ENCODE measurements at regions not wholly inside any gene's neighbourhood (a gene's known extent, or its start where the extent isn't known, plus 50 kb on each side); places are given as distances from the start of the nearest gene placed in this dataset.

- no peaks in the 10 kb centered on the region for H3K36me3 ChIP-seq (ENCODE audit: control insufficient read depth, insufficient read depth, low read length)
- no peak overlapping the region for H3K27ac ChIP-seq (ENCODE audit: insufficient read depth, low read length, poor library complexity, severe bottlenecking)
- no peaks in the 10 kb centered on the region for H3K27me3 ChIP-seq (replicated peaks; ENCODE audit: control insufficient read depth, insufficient read depth, low read length, poor library complexity, severe bottlenecking)
- H3K4me3 ChIP-seq (ENCODE audit: insufficient read depth, low read depth, low read length, poor library complexity, severe bottlenecking), result no peak overlapping the region
- no peaks in the 10 kb centered on the region for H3K9me3 ChIP-seq (ENCODE audit: control insufficient read depth, low read length)
- DNase-seq, result no peak
- no peaks in the 10 kb centered on the region for H3K4me1 ChIP-seq (ENCODE audit: control insufficient read depth, insufficient read depth, low read length, poor library complexity, severe bottlenecking)
Observed at GRCh38 chr15:35777061-35777460, 231.1 kb upstream of the DPH6 start.

- no peak for DNase-seq
- Histone ChIP-seq H3K4me1 (ENCODE audit: control insufficient read depth, insufficient read depth, low read length, poor library complexity, severe bottlenecking) (no peaks in the 10 kb centered on the region), H3K27ac (ENCODE audit: insufficient read depth, low read length, poor library complexity, severe bottlenecking) (no peak overlapping the region), H3K4me3 (ENCODE audit: insufficient read depth, low read depth, low read length, poor library complexity, severe bottlenecking) (no peak overlapping the region), H3K9me3 (ENCODE audit: control insufficient read depth, low read length) (no peaks in the 10 kb centered on the region), H3K27me3 (replicated peaks; ENCODE audit: control insufficient read depth, insufficient read depth, low read length, poor library complexity, severe bottlenecking) (no peaks in the 10 kb centered on the region), H3K36me3 (ENCODE audit: control insufficient read depth, insufficient read depth, low read length) (no peaks in the 10 kb centered on the region)
Observed at GRCh38 chr15:35783203-35783602, 237.2 kb upstream of the DPH6 start.

GRCh38 chr15:35784745-35785144, 238.8 kb upstream of the DPH6 start:
- H3K27ac ChIP-seq (ENCODE audit: insufficient read depth, low read length, poor library complexity, severe bottlenecking), result no peak overlapping the region
- H3K4me1 ChIP-seq (ENCODE audit: control insufficient read depth, insufficient read depth, low read length, poor library complexity, severe bottlenecking), result no peaks in the 10 kb centered on the region

GRCh38 chr15:35810007-35810406, 264.0 kb upstream of the DPH6 start:
- Histone ChIP-seq H3K27ac (ENCODE audit: insufficient read depth, low read length, poor library complexity, severe bottlenecking) (no peak overlapping the region), H3K4me1 (ENCODE audit: control insufficient read depth, insufficient read depth, low read length, poor library complexity, severe bottlenecking) (no peaks in the 10 kb centered on the region), H3K36me3 (ENCODE audit: control insufficient read depth, insufficient read depth, low read length) (no peaks in the 10 kb centered on the region), H3K27me3 (replicated peaks; ENCODE audit: control insufficient read depth, insufficient read depth, low read length, poor library complexity, severe bottlenecking) (no peaks in the 10 kb centered on the region), H3K4me3 (ENCODE audit: insufficient read depth, low read depth, low read length, poor library complexity, severe bottlenecking) (no peak overlapping the region), H3K9me3 (ENCODE audit: control insufficient read depth, low read length) (no peaks in the 10 kb centered on the region)
- DNase-seq, result no peak

More at GRCh38 chr15:35784745-35785144, 238.8 kb upstream of the DPH6 start:
- Histone ChIP-seq H3K4me3 (ENCODE audit: insufficient read depth, low read depth, low read length, poor library complexity, severe bottlenecking) (no peak overlapping the region), H3K27me3 (replicated peaks; ENCODE audit: control insufficient read depth, insufficient read depth, low read length, poor library complexity, severe bottlenecking) (no peaks in the 10 kb centered on the region), H3K36me3 (ENCODE audit: control insufficient read depth, insufficient read depth, low read length) (no peaks in the 10 kb centered on the region), H3K9me3 (ENCODE audit: control insufficient read depth, low read length) (no peaks in the 10 kb centered on the region)
- no peak for DNase-seq

- H3K27me3 ChIP-seq (replicated peaks; ENCODE audit: control insufficient read depth, insufficient read depth, low read length, poor library complexity, severe bottlenecking), result no peaks in the 10 kb centered on the region
- no peak overlapping the region for H3K4me3 ChIP-seq (ENCODE audit: insufficient read depth, low read depth, low read length, poor library complexity, severe bottlenecking)
- no peaks in the 10 kb centered on the region for H3K9me3 ChIP-seq (ENCODE audit: control insufficient read depth, low read length)
- no peaks in the 10 kb centered on the region for H3K4me1 ChIP-seq (ENCODE audit: control insufficient read depth, insufficient read depth, low read length, poor library complexity, severe bottlenecking)
- no peak for DNase-seq
- H3K36me3 ChIP-seq (ENCODE audit: control insufficient read depth, insufficient read depth, low read length), result no peaks in the 10 kb centered on the region
- H3K27ac ChIP-seq (ENCODE audit: insufficient read depth, low read length, poor library complexity, severe bottlenecking), result no peak overlapping the region
Observed at GRCh38 chr15:35813573-35813972, 267.6 kb upstream of the DPH6 start.

- no peaks in the 10 kb centered on the region for H3K36me3 ChIP-seq (ENCODE audit: control insufficient read depth, insufficient read depth, low read length)
- no peaks in the 10 kb centered on the region for H3K27me3 ChIP-seq (replicated peaks; ENCODE audit: control insufficient read depth, insufficient read depth, low read length, poor library complexity, severe bottlenecking)
- no peaks in the 10 kb centered on the region for H3K4me1 ChIP-seq (ENCODE audit: control insufficient read depth, insufficient read depth, low read length, poor library complexity, severe bottlenecking)
- DNase-seq, result no peak
- no peaks in the 10 kb centered on the region for H3K9me3 ChIP-seq (ENCODE audit: control insufficient read depth, low read length)
- H3K4me3 ChIP-seq (ENCODE audit: insufficient read depth, low read depth, low read length, poor library complexity, severe bottlenecking), result no peak overlapping the region
- H3K27ac ChIP-seq (ENCODE audit: insufficient read depth, low read length, poor library complexity, severe bottlenecking), result no peak overlapping the region
Observed at GRCh38 chr15:35818846-35819245, 272.9 kb upstream of the DPH6 start.

- DNase-seq, result no peak
- no peaks in the 10 kb centered on the region for H3K9me3 ChIP-seq (ENCODE audit: control insufficient read depth, low read length)
- no peaks in the 10 kb centered on the region for H3K4me1 ChIP-seq (ENCODE audit: control insufficient read depth, insufficient read depth, low read length, poor library complexity, severe bottlenecking)
- H3K36me3 ChIP-seq (ENCODE audit: control insufficient read depth, insufficient read depth, low read length), result no peaks in the 10 kb centered on the region
- no peak overlapping the region for H3K4me3 ChIP-seq (ENCODE audit: insufficient read depth, low read depth, low read length, poor library complexity, severe bottlenecking)
- H3K27ac ChIP-seq (ENCODE audit: insufficient read depth, low read length, poor library complexity, severe bottlenecking), result no peak overlapping the region
- no peaks in the 10 kb centered on the region for H3K27me3 ChIP-seq (replicated peaks; ENCODE audit: control insufficient read depth, insufficient read depth, low read length, poor library complexity, severe bottlenecking)
Observed at GRCh38 chr15:35822153-35822552, 276.2 kb upstream of the DPH6 start.

GRCh38 chr15:35827141-35827540, 281.2 kb upstream of the DPH6 start:
- Histone ChIP-seq H3K27me3 (replicated peaks; ENCODE audit: control insufficient read depth, insufficient read depth, low read length, poor library complexity, severe bottlenecking) (no peaks in the 10 kb centered on the region), H3K9me3 (ENCODE audit: control insufficient read depth, low read length) (no peaks in the 10 kb centered on the region), H3K27ac (ENCODE audit: insufficient read depth, low read length, poor library complexity, severe bottlenecking) (no peak overlapping the region), H3K36me3 (ENCODE audit: control insufficient read depth, insufficient read depth, low read length) (no peaks in the 10 kb centered on the region), H3K4me3 (ENCODE audit: insufficient read depth, low read depth, low read length, poor library complexity, severe bottlenecking) (no peak overlapping the region), H3K4me1 (ENCODE audit: control insufficient read depth, insufficient read depth, low read length, poor library complexity, severe bottlenecking) (no peaks in the 10 kb centered on the region)
- DNase-seq, result no peak

- H3K4me3 ChIP-seq (ENCODE audit: insufficient read depth, low read depth, low read length, poor library complexity, severe bottlenecking), result no peak overlapping the region
- H3K9me3 ChIP-seq (ENCODE audit: control insufficient read depth, low read length), result no peaks in the 10 kb centered on the region
- H3K4me1 ChIP-seq (ENCODE audit: control insufficient read depth, insufficient read depth, low read length, poor library complexity, severe bottlenecking), result no peaks in the 10 kb centered on the region
- H3K36me3 ChIP-seq (ENCODE audit: control insufficient read depth, insufficient read depth, low read length), result no peaks in the 10 kb centered on the region
- no peak overlapping the region for H3K27ac ChIP-seq (ENCODE audit: insufficient read depth, low read length, poor library complexity, severe bottlenecking)
- H3K27me3 ChIP-seq (replicated peaks; ENCODE audit: control insufficient read depth, insufficient read depth, low read length, poor library complexity, severe bottlenecking), result no peaks in the 10 kb centered on the region
- DNase-seq, result no peak
Observed at GRCh38 chr15:35827911-35828310, 281.9 kb upstream of the DPH6 start.

GRCh38 chr15:35833581-35833980, 287.6 kb upstream of the DPH6 start:
- no peaks in the 10 kb centered on the region for H3K36me3 ChIP-seq (ENCODE audit: control insufficient read depth, insufficient read depth, low read length)

More at GRCh38 chr15:35833581-35833980, 287.6 kb upstream of the DPH6 start:
- no peak overlapping the region for H3K4me3 ChIP-seq (ENCODE audit: insufficient read depth, low read depth, low read length, poor library complexity, severe bottlenecking)
- H3K4me1 ChIP-seq (ENCODE audit: control insufficient read depth, insufficient read depth, low read length, poor library complexity, severe bottlenecking), result no peaks in the 10 kb centered on the region
- H3K27ac ChIP-seq (ENCODE audit: insufficient read depth, low read length, poor library complexity, severe bottlenecking), result no peak overlapping the region
- H3K27me3 ChIP-seq (replicated peaks; ENCODE audit: control insufficient read depth, insufficient read depth, low read length, poor library complexity, severe bottlenecking), result no peaks in the 10 kb centered on the region
- H3K9me3 ChIP-seq (ENCODE audit: control insufficient read depth, low read length), result no peaks in the 10 kb centered on the region
- DNase-seq, result no peak

All from effector memory CD4-positive, alpha-beta T cell (primary cell).